Karpas-422 (cell line): ENCODE measurements at regions not wholly inside any gene's neighbourhood (a gene's known extent, or its start where the extent isn't known, plus 50 kb on each side); places are given as distances from the start of the nearest gene placed in this dataset. TPM values are rescaled to one million over a fixed set of nuclear protein-coding genes. Genes with fewer than 3 reads are reported as not detected.

Experiments
- DNase-seq: peaks from one replicate; pipeline ENCODE4 v3.0.0-alpha.2; 2015
- H2AFZ ChIP-seq: fragments of 200-600 bp; sonication (generic); 2 replicates; pipeline ENCODE4 v1.6.1; 2014; ENCODE audit warnings: antibody characterized with exemption, low read length, mixed read lengths
- H3K27ac ChIP-seq: fragments of 200-600 bp; sonication (generic); 2 replicates; pipeline ENCODE4 v1.5.1; 2014; ENCODE audit warnings: mild to moderate bottlenecking, low read length, moderate library complexity
- H3K27me3 ChIP-seq: fragments of 200-600 bp; sonication (generic); 2 replicates; pipeline ENCODE4 v1.6.1; 2014; ENCODE audit warnings: low read length, mixed read lengths
- H3K36me3 ChIP-seq: fragments of 200-600 bp; sonication (generic); 2 replicates; pipeline ENCODE4 v1.6.1; 2014; ENCODE audit warnings: low read length, mixed read lengths; ENCODE audit not compliant: insufficient read depth
- H3K4me1 ChIP-seq: fragments of 200-600 bp; sonication (generic); 2 replicates; pipeline ENCODE4 v1.6.1; 2014; ENCODE audit warnings: mild to moderate bottlenecking, low read length, mixed read lengths
- H3K4me2 ChIP-seq: fragments of 200-600 bp; sonication (generic); 2 replicates; pipeline ENCODE4 v1.6.1; 2014; ENCODE audit warnings: low read length, low read depth, mild to moderate bottlenecking; ENCODE audit not compliant: poor library complexity, severe bottlenecking
- H3K4me3 ChIP-seq: fragments of 200-600 bp; sonication (generic); 2 replicates; pipeline ENCODE4 v1.5.1; 2014; ENCODE audit warnings: mild to moderate bottlenecking, antibody characterized with exemption, low read length, mixed read lengths
- H3K79me2 ChIP-seq: fragments of 200-600 bp; sonication (generic); 2 replicates; pipeline ENCODE4 v1.6.1; 2014; ENCODE audit warnings: mild to moderate bottlenecking, low read length, mixed read lengths
- H3K9ac ChIP-seq: fragments of 200-600 bp; sonication (generic); 2 replicates; pipeline ENCODE4 v1.6.0; 2014; ENCODE audit warnings: low read length
- H3K9me2 ChIP-seq: fragments of 200-600 bp; sonication (generic), shearing (Covaris generic); replicated peaks from 2 replicates; pipeline ENCODE4 v1.6.0; 2014; ENCODE audit warnings: mild to moderate bottlenecking, low read length, moderate library complexity; ENCODE audit not compliant: insufficient read depth
- H3K9me3 ChIP-seq: fragments of 300-700, 200-600 bp; sonication (generic); 2 replicates; pipeline ENCODE4 v1.6.1; 2014; ENCODE audit warnings: low read length, mixed read lengths
- H4K20me1 ChIP-seq: fragments of 200-600 bp; sonication (generic); 2 replicates; pipeline ENCODE4 v1.6.1; 2014; ENCODE audit warnings: mild to moderate bottlenecking, antibody characterized with exemption, low read length, low read depth; ENCODE audit not compliant: insufficient read depth
- small RNA-seq: library from RNA; depleted of rRNA; stranded (forward); fragments of <200 nt; gene quantifications from one replicate; pipeline ENCODE3, GENCODE V24; 2014

DNA sequence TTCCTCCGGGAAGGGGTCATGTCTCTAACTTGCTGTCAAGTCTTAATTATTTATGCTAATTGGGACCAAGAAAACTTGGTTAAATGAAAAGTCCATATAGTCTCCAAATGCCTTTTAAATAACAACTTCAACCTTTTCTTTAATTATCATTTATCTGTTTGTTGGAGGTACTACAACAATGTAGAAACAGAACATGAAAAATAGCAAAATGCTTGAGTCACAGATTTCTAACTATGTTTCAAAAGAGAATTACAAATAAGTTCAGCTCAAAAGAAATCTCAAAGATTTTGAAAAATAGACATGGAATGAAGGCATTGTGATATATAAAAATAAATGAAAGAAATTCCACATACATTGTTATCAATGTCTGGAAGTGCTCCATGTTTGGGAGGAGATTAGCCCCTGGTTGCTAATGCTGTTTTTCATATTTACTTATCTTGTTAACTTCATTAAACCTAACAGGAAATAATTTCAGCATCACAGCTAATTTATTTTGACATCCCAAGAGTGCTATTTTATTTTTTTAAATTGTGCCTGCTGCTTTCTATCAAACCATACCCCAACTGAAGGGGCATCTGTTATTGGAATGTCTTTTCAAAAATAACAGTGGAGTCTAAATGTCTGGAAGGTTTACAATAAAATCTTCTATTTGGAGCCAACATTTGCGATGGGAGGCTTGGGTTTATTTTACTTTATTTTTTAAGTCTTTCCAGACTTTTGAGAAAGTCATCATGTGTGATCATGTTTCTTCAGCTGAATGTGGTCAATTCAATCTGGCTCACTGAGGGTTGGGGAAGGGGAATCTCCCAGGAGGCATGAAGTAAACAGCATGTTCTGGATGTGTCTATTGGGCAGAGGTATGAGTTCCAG, 53.1 kb upstream of the ANKRD55 start:
- H3K27ac ChIP-seq, result no peak overlapping the region
- no peaks in the 10 kb centered on the region for H3K36me3 ChIP-seq
- no peak overlapping the region for H3K9ac ChIP-seq
- no peak overlapping the region for H3K4me3 ChIP-seq
- no peaks in the 10 kb centered on the region for H3K27me3 ChIP-seq
- H3K4me1 ChIP-seq, result no peaks in the 10 kb centered on the region
- no peaks in the 10 kb centered on the region for H4K20me1 ChIP-seq
- H3K4me2 ChIP-seq, result no peak overlapping the region
- DNase-seq, result no peak
- H3K9me2 ChIP-seq, result no peaks in the 10 kb centered on the region; the same call in 1 of the 2 replicates
- no peak overlapping the region for H2AFZ ChIP-seq
- no peaks in the 10 kb centered on the region for H3K79me2 ChIP-seq
- H3K9me3 ChIP-seq, result no peaks in the 10 kb centered on the region

DNA sequence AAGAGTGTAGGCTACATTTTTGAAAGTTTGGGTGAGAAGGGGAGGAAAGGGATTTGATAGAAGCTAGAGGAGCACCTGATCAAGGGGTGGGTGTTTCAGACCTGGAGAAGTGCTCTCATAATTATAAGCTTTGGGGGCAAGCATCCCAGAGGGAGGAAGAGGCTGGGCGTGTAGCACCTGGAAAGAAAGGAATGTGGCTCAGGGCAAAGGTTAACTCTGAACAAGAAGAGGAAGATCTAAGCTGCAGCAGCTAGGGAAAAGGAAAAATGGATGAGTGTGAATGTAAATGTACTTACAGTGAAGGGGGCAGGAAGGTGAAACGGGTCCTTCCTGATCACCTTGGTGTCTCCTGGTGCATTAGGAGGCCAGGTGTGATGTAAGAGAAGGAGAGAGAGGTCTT, 49.8 kb upstream of the ANKRD55 start:
- Histone ChIP-seq H3K27me3 (no peaks in the 10 kb centered on the region), H3K4me2 (no peak overlapping the region), H3K9me2 (no peaks in the 10 kb centered on the region), H3K27ac (no peak overlapping the region), H3K9me3 (no peaks in the 10 kb centered on the region), H3K79me2 (no peaks in the 10 kb centered on the region), H2AFZ (no peak overlapping the region), H4K20me1 (no peaks in the 10 kb centered on the region), H3K4me3 (no peak overlapping the region), H3K4me1 (no peaks in the 10 kb centered on the region), H3K36me3 (no peaks in the 10 kb centered on the region), H3K9ac (no peak overlapping the region)
- DNase-seq, result no peak

Small RNAs in the stretch of these regions (small RNA-seq; reads per million reads assigned to genes)
- not detected for gene HMGN1P17
- gene RNU6ATAC2P, result not detected
